ENCODE measurements at regions not wholly inside any gene's neighbourhood (a gene's known extent, or its start where the extent isn't known, plus 50 kb on each side); places are given as distances from the start of the nearest gene placed in this dataset.

GRCh38 chr2:242019344-242019743 is 149.8 kb downstream of the RTP5 start:
- no peak overlapping the region for H3K14ac ChIP-seq (ENCODE audit: insufficient read length)
- H4K5ac ChIP-seq (ENCODE audit: insufficient read length, low read depth, low read length) = no peak overlapping the region
- no peak overlapping the region for H3K27ac ChIP-seq (ENCODE audit: low read depth, low read length)
- H2AFZ ChIP-seq (ENCODE audit: low read length) = no peak overlapping the region
- H3K9me3 ChIP-seq (ENCODE audit: insufficient read depth in 2 of 2, low read depth in 1 of 2, low read length in 1 of 2) = peaks cover 1 to 39% of the 10 kb centered on the region in 2 experiments; a peak in 3 of 4 replicates
- ChIA-PET CTCF (ENCODE audit: partially characterized antibody) (interaction anchor here (0.6 to 1.1 kb wide), 2 partner anchors 21 to 28 kb away, joined by 3 read pairs; no protein-coding TSS in a partner anchor), POLR2A (ENCODE audit: partially characterized antibody) (no interaction called here)
- no peaks in the 10 kb centered on the region for H3K27me3 ChIP-seq (replicated peaks in 1 of 4; ENCODE audit: control insufficient read depth in 3 of 4, extremely low read depth in 1 of 4, insufficient read depth in 3 of 4, low read length in 3 of 4)
- H2BK20ac ChIP-seq (ENCODE audit: low read length) = no peak overlapping the region
- H3K4me2 ChIP-seq (ENCODE audit: insufficient read depth in 1 of 2, low read depth in 2 of 2, low read length in 2 of 2) = no peak overlapping the region
- no peak overlapping the region for H3K4me3 ChIP-seq (ENCODE audit: extremely low read depth in 1 of 4, insufficient read depth in 2 of 4, low read depth in 3 of 4, low read length in 4 of 4)
- no peak overlapping the region for H2AK5ac ChIP-seq (ENCODE audit: low read depth, low read length)
- FAIRE-seq (no peak), DNase-seq (ENCODE audit: low read depth in 1 of 2, low spot score in 2 of 2) (no peak)
- no peak overlapping the region for H4K8ac ChIP-seq (ENCODE audit: extremely low read depth, insufficient read depth, low read length)
- H3K23me2 ChIP-seq (ENCODE audit: low read depth, low read length) = no peaks in the 10 kb centered on the region
- H3K79me2 ChIP-seq (ENCODE audit: control insufficient read depth in 1 of 2, insufficient read depth in 2 of 2, low read length in 2 of 2) = no peaks in the 10 kb centered on the region
- no peak overlapping the region for H2BK5ac ChIP-seq (ENCODE audit: low read depth, low read length)
- no peak overlapping the region for H2BK15ac ChIP-seq (ENCODE audit: low read length)
- no peaks in the 10 kb centered on the region for H3K4me1 ChIP-seq (replicated peaks in 1 of 4; ENCODE audit: control insufficient read depth in 3 of 4, insufficient read depth in 4 of 4, low read length in 3 of 4)
- no peak overlapping the region for H3K56ac ChIP-seq (replicated peaks; ENCODE audit: insufficient read length, low read depth, low read length)
- H2BK120ac ChIP-seq (replicated peaks; ENCODE audit: low read depth, low read length) = no peak overlapping the region
- no peak overlapping the region for H3K23ac ChIP-seq (ENCODE audit: insufficient read length)
- WGBS, 2 experiments (ENCODE audit: extremely low coverage in 1 of 2, insufficient coverage in 1 of 2, insufficient read length in 1 of 2, insufficient replicate concordance in 2 of 2, low coverage in 1 of 2, low lambda C conversion rate in 2 of 2, missing lambda C conversion rate in 1 of 2) = 95% methylated on average over 6 of the region's 11 CpGs; no CpG with 5 or more reads in 1 of the 2 experiments
- no peak overlapping the region for H2BK12ac ChIP-seq (ENCODE audit: low read depth, low read length)
- H3K18ac ChIP-seq (ENCODE audit: extremely low read depth, low read length) = no peak overlapping the region
- no peak overlapping the region for H3K4ac ChIP-seq (replicated peaks; ENCODE audit: insufficient read length, low read depth, low read length)
- TF ChIP-seq RBBP5 (IDR thresholded peaks at IDR 0.05; ENCODE audit: borderline replicate concordance, low read depth, low read length) = no peak
- no peaks in the 10 kb centered on the region for H3K36me3 ChIP-seq (ENCODE audit: control insufficient read depth in 2 of 4, insufficient read depth in 4 of 4, low read length in 3 of 4)
- no peaks in the 10 kb centered on the region for H3K79me1 ChIP-seq (ENCODE audit: low read depth, low read length)
- H3K9ac ChIP-seq (replicated peaks in 1 of 4; ENCODE audit: extremely low read depth in 1 of 4, low read depth in 3 of 4, low read length in 3 of 4) = no peak overlapping the region
- H4K91ac ChIP-seq (replicated peaks; ENCODE audit: insufficient read length, low read length) = no peak overlapping the region
- no peaks in the 10 kb centered on the region for H4K20me1 ChIP-seq (replicated peaks in 1 of 2; ENCODE audit: control insufficient read depth in 1 of 2, insufficient read depth in 2 of 2, low read length in 2 of 2)

Data from H1 (cell line).